ENCODE measurements at regions not wholly inside any gene's neighbourhood (a gene's known extent, or its start where the extent isn't known, plus 50 kb on each side); places are given as distances from the start of the nearest gene placed in this dataset.

GRCh38 chr22:49018601-49019000 is 809.1 kb downstream of the BRD1 start:
- H3K27me3 ChIP-seq (ENCODE audit: low read length), result no peaks in the 10 kb centered on the region
- no peaks in the 10 kb centered on the region for H3K79me2 ChIP-seq (ENCODE audit: insufficient read depth, low read length)
- H3K9me3 ChIP-seq (ENCODE audit: insufficient read depth, low read length), result no peaks in the 10 kb centered on the region
- no peaks in the 10 kb centered on the region for H3F3A ChIP-seq (ENCODE audit: insufficient read depth)
- no peak overlapping the region for H3K4me3 ChIP-seq (ENCODE audit: insufficient read depth, low read length, poor library complexity, severe bottlenecking)
- no peak overlapping the region for H2AFZ ChIP-seq (ENCODE audit: low read depth, low read length, severe bottlenecking)
- no peak for TF ChIP-seq EZH2phosphoT487 (conservative IDR thresholded peaks at IDR 0.05; ENCODE audit: low read length)
- TF ChIP-seq CTCF (IDR thresholded peaks at IDR 0.05; ENCODE audit: insufficient read depth, low read length, poor library complexity, severe bottlenecking), result no peak
- no peak overlapping the region for H3K4me2 ChIP-seq (ENCODE audit: low read depth, low read length, poor library complexity, severe bottlenecking)
- no peak overlapping the region for H3K27ac ChIP-seq (ENCODE audit: low read depth, low read length)
- no peak overlapping the region for H3K9ac ChIP-seq (ENCODE audit: low read length)
- no peaks in the 10 kb centered on the region for H4K20me1 ChIP-seq (ENCODE audit: low read depth, low read length)
- H3K9me2 ChIP-seq (replicated peaks; ENCODE audit: insufficient read depth, low read length), result no peaks in the 10 kb centered on the region
- no peaks in the 10 kb centered on the region for H3K36me3 ChIP-seq (ENCODE audit: low read length)

- Histone ChIP-seq H3K9me2 (replicated peaks; ENCODE audit: insufficient read depth, low read length) (no peaks in the 10 kb centered on the region), H3K36me3 (ENCODE audit: low read length) (no peaks in the 10 kb centered on the region), H3K27me3 (ENCODE audit: low read length) (no peaks in the 10 kb centered on the region), H3F3A (ENCODE audit: insufficient read depth) (no peaks in the 10 kb centered on the region), H3K27ac (ENCODE audit: low read depth, low read length) (no peak overlapping the region), H3K9ac (ENCODE audit: low read length) (no peak overlapping the region), H4K20me1 (ENCODE audit: low read depth, low read length) (no peaks in the 10 kb centered on the region), H3K4me2 (ENCODE audit: low read depth, low read length, poor library complexity, severe bottlenecking) (no peak overlapping the region), H3K79me2 (ENCODE audit: insufficient read depth, low read length) (no peaks in the 10 kb centered on the region), H2AFZ (ENCODE audit: low read depth, low read length, severe bottlenecking) (no peak overlapping the region), H3K9me3 (ENCODE audit: insufficient read depth, low read length) (no peaks in the 10 kb centered on the region), H3K4me3 (ENCODE audit: insufficient read depth, low read length, poor library complexity, severe bottlenecking) (no peak overlapping the region)
- TF ChIP-seq CTCF (IDR thresholded peaks at IDR 0.05; ENCODE audit: insufficient read depth, low read length, poor library complexity, severe bottlenecking) (no peak), EZH2phosphoT487 (conservative IDR thresholded peaks at IDR 0.05; ENCODE audit: low read length) (no peak)
Observed at GRCh38 chr22:49017482-49018329, 810.0 kb downstream of the BRD1 start.

- Histone ChIP-seq H3F3A (ENCODE audit: insufficient read depth) (no peaks in the 10 kb centered on the region), H3K9me2 (replicated peaks; ENCODE audit: insufficient read depth, low read length) (no peaks in the 10 kb centered on the region), H3K27ac (ENCODE audit: low read depth, low read length) (no peak overlapping the region), H3K27me3 (ENCODE audit: low read length) (no peaks in the 10 kb centered on the region), H3K4me2 (ENCODE audit: low read depth, low read length, poor library complexity, severe bottlenecking) (no peak overlapping the region), H3K9ac (ENCODE audit: low read length) (no peak overlapping the region), H4K20me1 (ENCODE audit: low read depth, low read length) (no peaks in the 10 kb centered on the region), H3K9me3 (ENCODE audit: insufficient read depth, low read length) (no peaks in the 10 kb centered on the region), H3K36me3 (ENCODE audit: low read length) (no peaks in the 10 kb centered on the region), H2AFZ (ENCODE audit: low read depth, low read length, severe bottlenecking) (no peak overlapping the region), H3K4me3 (ENCODE audit: insufficient read depth, low read length, poor library complexity, severe bottlenecking) (no peak overlapping the region), H3K79me2 (ENCODE audit: insufficient read depth, low read length) (no peaks in the 10 kb centered on the region)
- TF ChIP-seq CTCF (IDR thresholded peaks at IDR 0.05; ENCODE audit: insufficient read depth, low read length, poor library complexity, severe bottlenecking) (no peak), EZH2phosphoT487 (conservative IDR thresholded peaks at IDR 0.05; ENCODE audit: low read length) (no peak)
Observed at GRCh38 chr22:49016909-49017481, 810.7 kb downstream of the BRD1 start.
